ENCODE measurements at regions not wholly inside any gene's neighbourhood (a gene's known extent, or its start where the extent isn't known, plus 50 kb on each side); places are given as distances from the start of the nearest gene placed in this dataset.

- H3K36me3 ChIP-seq (ENCODE audit: low read depth) = no peaks in the 10 kb centered on the region
- no peak overlapping the region for H3K4me3 ChIP-seq
- H3K4me1 ChIP-seq (ENCODE audit: low read depth) = no peaks in the 10 kb centered on the region
- ATAC-seq = no peak
- no peak for TF ChIP-seq CTCF (IDR thresholded peaks at IDR 0.05)
- intact Hi-C loops (cut with DNase I, micrococcal nuclease) = no loop called here
- no peak for DNase-seq
- H3K9me3 ChIP-seq = no peaks in the 10 kb centered on the region
These were observed 395.3 kb upstream of the GOLIM4 start for GRCh38 chr3:168490981-168491380.

- intact Hi-C loops (cut with DNase I, micrococcal nuclease) = no loop called here
These were observed 393.6 kb upstream of the GOLIM4 start for GRCh38 chr3:168489301-168489700.

GRCh38 chr3:168485936-168486335 is 390.2 kb upstream of the GOLIM4 start:
- no peak for ATAC-seq
- Histone ChIP-seq H3K4me1 (ENCODE audit: low read depth) (no peaks in the 10 kb centered on the region), H3K4me3 (no peak overlapping the region), H3K36me3 (ENCODE audit: low read depth) (no peaks in the 10 kb centered on the region), H3K9me3 (no peaks in the 10 kb centered on the region)
- TF ChIP-seq CTCF (IDR thresholded peaks at IDR 0.05) = no peak
- intact Hi-C loops (cut with DNase I, micrococcal nuclease) = no loop called here
- DNase-seq = no peak

More at GRCh38 chr3:168489301-168489700, 393.6 kb upstream of the GOLIM4 start:
- Histone ChIP-seq H3K4me3 (no peak overlapping the region), H3K36me3 (ENCODE audit: low read depth) (no peaks in the 10 kb centered on the region), H3K9me3 (no peaks in the 10 kb centered on the region), H3K4me1 (ENCODE audit: low read depth) (no peaks in the 10 kb centered on the region)
- no peak for DNase-seq
- ATAC-seq = no peak
- TF ChIP-seq CTCF (IDR thresholded peaks at IDR 0.05) = no peak

- no peak for ATAC-seq
- no peak for TF ChIP-seq CTCF (IDR thresholded peaks at IDR 0.05)
- intact Hi-C loops (cut with DNase I, micrococcal nuclease) = no loop called here
These were observed 380.7 kb upstream of the GOLIM4 start for GRCh38 chr3:168476360-168476980.

GRCh38 chr3:168475704-168476103 is 380.0 kb upstream of the GOLIM4 start:
- Histone ChIP-seq H3K4me3 (no peak overlapping the region), H3K4me1 (ENCODE audit: low read depth) (no peaks in the 10 kb centered on the region), H3K9me3 (no peaks in the 10 kb centered on the region), H3K36me3 (ENCODE audit: low read depth) (no peaks in the 10 kb centered on the region)
- intact Hi-C loops (cut with DNase I, micrococcal nuclease) = no loop called here
- DNase-seq = no peak
- no peak for ATAC-seq
- TF ChIP-seq CTCF (IDR thresholded peaks at IDR 0.05) = no peak

More at GRCh38 chr3:168476360-168476980, 380.7 kb upstream of the GOLIM4 start:
- Histone ChIP-seq H3K36me3 (ENCODE audit: low read depth) (no peaks in the 10 kb centered on the region), H3K4me3 (no peak overlapping the region), H3K9me3 (no peaks in the 10 kb centered on the region), H3K4me1 (ENCODE audit: low read depth) (no peaks in the 10 kb centered on the region)
- no peak for DNase-seq
